ENCODE measurements at regions not wholly inside any gene's neighbourhood (a gene's known extent, or its start where the extent isn't known, plus 50 kb on each side); places are given as distances from the start of the nearest gene placed in this dataset.

DNA sequence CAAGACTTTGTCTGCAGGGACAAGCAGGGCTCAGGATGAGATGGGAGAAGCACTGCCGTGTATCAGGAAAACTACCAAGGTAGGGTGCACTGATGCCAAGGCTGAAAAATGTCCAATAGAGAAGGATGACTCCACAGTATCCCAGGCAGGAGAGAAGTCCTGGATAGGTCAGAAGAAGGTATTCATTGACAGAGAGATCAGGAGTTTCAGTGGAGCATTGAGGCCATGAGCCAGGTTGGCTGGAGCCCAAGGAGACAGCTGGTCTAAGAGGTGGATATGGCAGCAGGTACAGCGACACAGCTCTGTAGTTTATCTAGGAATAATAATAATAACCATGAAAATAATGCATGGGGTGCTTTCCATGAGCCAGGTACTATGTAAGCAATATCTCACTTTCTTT is 180.9 kb downstream of the EXOC5 start:
- Histone ChIP-seq H3K9me2 (ENCODE audit: insufficient read depth, low read length) (no peaks in the 10 kb centered on the region), H3K36me3 (ENCODE audit: insufficient read depth, low read length) (no peaks in the 10 kb centered on the region), H3K9ac (ENCODE audit: low read length) (no peak overlapping the region), H3K79me2 (replicated peaks; ENCODE audit: insufficient read depth, low read length) (no peaks in the 10 kb centered on the region), H3K27me3 (ENCODE audit: insufficient read depth, low read depth, low read length) (no peaks in the 10 kb centered on the region), H3K27ac (ENCODE audit: low read length) (no peak overlapping the region), H4K20me1 (ENCODE audit: insufficient read depth) (no peaks in the 10 kb centered on the region), H3K4me2 (ENCODE audit: low read length) (no peak overlapping the region), H3K9me3 (ENCODE audit: low read length) (no peaks in the 10 kb centered on the region), H3F3A (ENCODE audit: insufficient read depth, low read length, poor library complexity, severe bottlenecking) (no peaks in the 10 kb centered on the region), H2AFZ (ENCODE audit: low read depth, low read length) (no peak overlapping the region), H3K4me3 (ENCODE audit: low read length) (no peak overlapping the region)
- no peak for TF ChIP-seq RAD21 (conservative IDR thresholded peaks at IDR 0.05)
- no peak for TF ChIP-seq SMC3 (conservative IDR thresholded peaks at IDR 0.05; ENCODE audit: poor library complexity)
- no peak for TF ChIP-seq CTCF (IDR thresholded peaks at IDR 0.05; ENCODE audit: poor library complexity, severe bottlenecking)
- TF ChIP-seq TAF1 (IDR thresholded peaks at IDR 0.05; ENCODE audit: low read depth) = no peak
- TF ChIP-seq REST (IDR thresholded peaks at IDR 0.05; ENCODE audit: borderline replicate concordance) = no peak
- no peak for TF ChIP-seq EP300 (conservative IDR thresholded peaks at IDR 0.05; ENCODE audit: poor library complexity, severe bottlenecking)
- no peak for TF ChIP-seq MXI1 (conservative IDR thresholded peaks at IDR 0.05; ENCODE audit: poor library complexity, severe bottlenecking)
- no peak for TF ChIP-seq EZH2 (IDR thresholded peaks at IDR 0.05; ENCODE audit: borderline replicate concordance, insufficient read depth, low read length, poor library complexity, severe bottlenecking)
- TF ChIP-seq POLR2AphosphoS5 (IDR thresholded peaks at IDR 0.05) = no peak

DNA sequence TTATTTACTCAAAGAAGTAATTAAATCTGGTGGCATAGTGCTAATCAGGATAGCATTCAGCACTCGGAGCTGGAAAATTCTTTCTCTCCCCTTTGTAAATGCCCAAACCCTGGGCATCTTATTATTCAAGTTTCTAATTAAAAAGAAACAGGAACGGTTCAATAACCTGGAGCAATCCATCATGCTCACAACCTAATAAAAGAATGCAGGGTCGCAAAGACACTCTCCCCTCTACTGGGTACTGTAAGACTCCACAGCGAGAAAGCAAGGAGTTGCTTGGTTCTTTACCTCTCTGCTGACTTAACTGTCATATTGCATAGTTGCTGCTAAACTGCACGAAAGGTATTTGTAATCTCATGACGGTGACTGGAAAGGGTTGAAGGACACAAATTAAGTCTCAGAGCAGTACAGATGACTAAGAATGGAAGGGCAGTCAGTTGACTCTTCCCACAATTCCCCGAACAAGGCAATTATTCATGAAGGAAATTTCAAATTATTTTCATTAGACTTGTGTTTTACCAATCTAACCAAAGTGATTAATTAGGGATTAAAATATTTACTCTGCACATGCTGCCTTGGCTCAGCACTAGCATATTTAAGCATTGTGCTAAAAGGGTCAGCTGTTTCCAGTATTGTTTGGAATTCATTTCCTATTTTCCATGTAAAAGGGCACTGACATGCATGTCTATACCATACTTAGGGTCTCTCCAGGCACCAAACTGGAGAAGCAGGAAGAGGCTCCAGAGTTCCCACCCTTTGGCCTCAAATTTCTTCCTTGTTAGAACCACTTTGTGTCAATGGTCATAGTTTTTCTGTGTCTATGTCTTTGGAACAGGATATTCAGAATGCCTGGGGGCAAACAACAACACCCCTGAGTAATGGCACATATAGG is 182.2 kb downstream of the EXOC5 start:
- H3K4me2 ChIP-seq (ENCODE audit: low read length) = no peak overlapping the region
- no peaks in the 10 kb centered on the region for H3K36me3 ChIP-seq (ENCODE audit: insufficient read depth, low read length)
- TF ChIP-seq REST (IDR thresholded peaks at IDR 0.05; ENCODE audit: borderline replicate concordance) = no peak
- no peak for TF ChIP-seq SMC3 (conservative IDR thresholded peaks at IDR 0.05; ENCODE audit: poor library complexity)
- TF ChIP-seq RAD21 (conservative IDR thresholded peaks at IDR 0.05) = no peak
- TF ChIP-seq MXI1 (conservative IDR thresholded peaks at IDR 0.05; ENCODE audit: poor library complexity, severe bottlenecking) = no peak
- TF ChIP-seq POLR2AphosphoS5 (IDR thresholded peaks at IDR 0.05) = no peak
- TF ChIP-seq EZH2 (IDR thresholded peaks at IDR 0.05; ENCODE audit: borderline replicate concordance, insufficient read depth, low read length, poor library complexity, severe bottlenecking) = no peak
- TF ChIP-seq CTCF (IDR thresholded peaks at IDR 0.05; ENCODE audit: poor library complexity, severe bottlenecking) = no peak
- TF ChIP-seq TAF1 (IDR thresholded peaks at IDR 0.05; ENCODE audit: low read depth) = no peak
- TF ChIP-seq EP300 (conservative IDR thresholded peaks at IDR 0.05; ENCODE audit: poor library complexity, severe bottlenecking) = no peak

More for the DNA sequence above, 182.2 kb downstream of the EXOC5 start:
- Histone ChIP-seq H3K79me2 (replicated peaks; ENCODE audit: insufficient read depth, low read length) (no peaks in the 10 kb centered on the region), H3K9ac (ENCODE audit: low read length) (no peak overlapping the region), H3K27me3 (ENCODE audit: insufficient read depth, low read depth, low read length) (no peaks in the 10 kb centered on the region), H3K4me3 (ENCODE audit: low read length) (no peak overlapping the region), H3K9me2 (ENCODE audit: insufficient read depth, low read length) (no peaks in the 10 kb centered on the region), H3K9me3 (ENCODE audit: low read length) (no peaks in the 10 kb centered on the region), H2AFZ (ENCODE audit: low read depth, low read length) (no peak overlapping the region), H3F3A (ENCODE audit: insufficient read depth, low read length, poor library complexity, severe bottlenecking) (no peaks in the 10 kb centered on the region), H3K27ac (ENCODE audit: low read length) (no peak overlapping the region), H4K20me1 (ENCODE audit: insufficient read depth) (no peaks in the 10 kb centered on the region)

Measured in neural cell (in vitro differentiated cells).